ENCODE measurements at regions not wholly inside any gene's neighbourhood (a gene's known extent, or its start where the extent isn't known, plus 50 kb on each side); places are given as distances from the start of the nearest gene placed in this dataset.

- intact Hi-C loops (cut with micrococcal nuclease): no loop called here
- Histone ChIP-seq H3K27me3 (replicated peaks in 1 of 4; ENCODE audit: control extremely low read depth in 1 of 4, control insufficient read depth in 3 of 4, insufficient read depth in 4 of 4, low read length in 3 of 4) (no peaks in the 10 kb centered on the region), H3K9me3 (ENCODE audit: control extremely low read depth in 1 of 3, control insufficient read depth in 2 of 3, insufficient read depth in 1 of 3, low read length in 2 of 3) (no peaks in the 10 kb centered on the region), H3K4me3 (ENCODE audit: control extremely low read depth in 1 of 5, extremely low read depth in 1 of 5, insufficient read depth in 1 of 5, low read depth in 2 of 5, low read length in 4 of 5) (no peak overlapping the region), H3K36me3 (replicated peaks in 1 of 2; ENCODE audit: control extremely low read depth in 1 of 2, control insufficient read depth in 1 of 2, extremely low read depth in 1 of 2, insufficient read depth in 2 of 2, low read length in 1 of 2) (no peaks in the 10 kb centered on the region), H3K4me2 (replicated peaks; ENCODE audit: low read depth, low read length, poor library complexity, severe bottlenecking) (no peak overlapping the region), H3K79me2 (ENCODE audit: control insufficient read depth, insufficient read depth, low read length) (no peaks in the 10 kb centered on the region), H3K9ac (ENCODE audit: low read length) (no peak overlapping the region), H3K27ac (ENCODE audit: low read length in 2 of 2) (no peak overlapping the region), H2AFZ (ENCODE audit: insufficient read depth, low read depth, low read length, poor library complexity, severe bottlenecking) (no peak overlapping the region), H4K20me1 (ENCODE audit: control insufficient read depth, insufficient read depth, low read length, poor library complexity, severe bottlenecking) (no peaks in the 10 kb centered on the region), H3K4me1 (ENCODE audit: control insufficient read depth in 2 of 2, insufficient read depth in 2 of 2, low read length in 2 of 2) (no peaks in the 10 kb centered on the region)
- CTCF ChIA-PET: no interaction called here
- no peak overlapping the region for H3K27ac Mint-ChIP-seq
- no peak overlapping the region for H3K4me3 Mint-ChIP-seq
- peaks cover 8% of the 10 kb centered on the region for H3K27me3 Mint-ChIP-seq
- H3K9me3 Mint-ChIP-seq (ENCODE audit: insufficient read depth): no peaks in the 10 kb centered on the region
- ATAC-seq (ENCODE audit: low read depth) (no peak), DNase-seq (no peak)
- no peak for TF ChIP-seq EZH2 (IDR thresholded peaks at IDR 0.05; ENCODE audit: borderline replicate concordance, insufficient read depth, low read depth, low read length, poor library complexity, severe bottlenecking)
- no peak for TF ChIP-seq CTCF (IDR thresholded peaks at IDR 0.05)
- no peaks in the 10 kb centered on the region for H3K4me1 Mint-ChIP-seq
- WGBS (ENCODE audit: insufficient coverage): 100% methylated on average over 3 of the region's 8 CpGs
- POLR2A ChIA-PET: no interaction called here
Observed at GRCh38 chr11:130650456-130651030, 202.1 kb downstream of the ADAMTS15 start.

- DNase-seq: no peak
- Histone ChIP-seq H3K9me3 (ENCODE audit: control extremely low read depth in 1 of 3, control insufficient read depth in 2 of 3, insufficient read depth in 1 of 3, low read length in 2 of 3) (no peaks in the 10 kb centered on the region), H3K36me3 (replicated peaks in 1 of 2; ENCODE audit: control extremely low read depth in 1 of 2, control insufficient read depth in 1 of 2, extremely low read depth in 1 of 2, insufficient read depth in 2 of 2, low read length in 1 of 2) (no peaks in the 10 kb centered on the region), H4K20me1 (ENCODE audit: control insufficient read depth, insufficient read depth, low read length, poor library complexity, severe bottlenecking) (no peaks in the 10 kb centered on the region), H3K4me2 (replicated peaks; ENCODE audit: low read depth, low read length, poor library complexity, severe bottlenecking) (no peak overlapping the region), H3K79me2 (ENCODE audit: control insufficient read depth, insufficient read depth, low read length) (no peaks in the 10 kb centered on the region), H3K27ac (ENCODE audit: low read length in 2 of 2) (no peak overlapping the region), H3K27me3 (replicated peaks in 1 of 4; ENCODE audit: control extremely low read depth in 1 of 4, control insufficient read depth in 3 of 4, insufficient read depth in 4 of 4, low read length in 3 of 4) (no peaks in the 10 kb centered on the region), H3K4me3 (ENCODE audit: control extremely low read depth in 1 of 5, extremely low read depth in 1 of 5, insufficient read depth in 1 of 5, low read depth in 2 of 5, low read length in 4 of 5) (no peak overlapping the region), H3K4me1 (ENCODE audit: control insufficient read depth in 2 of 2, insufficient read depth in 2 of 2, low read length in 2 of 2) (no peaks in the 10 kb centered on the region), H3K9ac (ENCODE audit: low read length) (no peak overlapping the region), H2AFZ (ENCODE audit: insufficient read depth, low read depth, low read length, poor library complexity, severe bottlenecking) (no peak overlapping the region)
- ATAC-seq (ENCODE audit: low read depth): no peak
- H3K27me3 Mint-ChIP-seq: peaks cover 11% of the 10 kb centered on the region
- no peak overlapping the region for H3K27ac Mint-ChIP-seq
- no peaks in the 10 kb centered on the region for H3K4me1 Mint-ChIP-seq
- ChIA-PET CTCF (no interaction called here), POLR2A (no interaction called here)
- no peak overlapping the region for H3K4me3 Mint-ChIP-seq
- WGBS (ENCODE audit: insufficient coverage): 83% methylated on average over 4 of the region's 9 CpGs
- intact Hi-C loops (cut with micrococcal nuclease): no loop called here
- TF ChIP-seq CTCF (IDR thresholded peaks at IDR 0.05) (no peak), EZH2 (IDR thresholded peaks at IDR 0.05; ENCODE audit: borderline replicate concordance, insufficient read depth, low read depth, low read length, poor library complexity, severe bottlenecking) (no peak)
- no peaks in the 10 kb centered on the region for H3K9me3 Mint-ChIP-seq (ENCODE audit: insufficient read depth)
Observed at GRCh38 chr11:130651066-130651855, 202.8 kb downstream of the ADAMTS15 start.

Data from B cell (primary cell).